GM10266 (cell line): ENCODE measurements at regions not wholly inside any gene's neighbourhood (a gene's known extent, or its start where the extent isn't known, plus 50 kb on each side); places are given as distances from the start of the nearest gene placed in this dataset.

Experiments used
- DNase-seq: peaks from one replicate; pipeline ENCODE4 v3.0.0; 2012; ENCODE audit errors: extremely low spot score
- TF ChIP-seq, protein P1 (sequence below): IDR thresholded peaks from 2 replicates; pipeline ENCODE4 v1.5.1; 2012; ENCODE audit warnings: mild to moderate bottlenecking, low read depth; ENCODE audit not compliant: control insufficient read depth, insufficient read depth; ENCODE audit errors: missing control alignments

- TF ChIP-seq, protein P1, sequence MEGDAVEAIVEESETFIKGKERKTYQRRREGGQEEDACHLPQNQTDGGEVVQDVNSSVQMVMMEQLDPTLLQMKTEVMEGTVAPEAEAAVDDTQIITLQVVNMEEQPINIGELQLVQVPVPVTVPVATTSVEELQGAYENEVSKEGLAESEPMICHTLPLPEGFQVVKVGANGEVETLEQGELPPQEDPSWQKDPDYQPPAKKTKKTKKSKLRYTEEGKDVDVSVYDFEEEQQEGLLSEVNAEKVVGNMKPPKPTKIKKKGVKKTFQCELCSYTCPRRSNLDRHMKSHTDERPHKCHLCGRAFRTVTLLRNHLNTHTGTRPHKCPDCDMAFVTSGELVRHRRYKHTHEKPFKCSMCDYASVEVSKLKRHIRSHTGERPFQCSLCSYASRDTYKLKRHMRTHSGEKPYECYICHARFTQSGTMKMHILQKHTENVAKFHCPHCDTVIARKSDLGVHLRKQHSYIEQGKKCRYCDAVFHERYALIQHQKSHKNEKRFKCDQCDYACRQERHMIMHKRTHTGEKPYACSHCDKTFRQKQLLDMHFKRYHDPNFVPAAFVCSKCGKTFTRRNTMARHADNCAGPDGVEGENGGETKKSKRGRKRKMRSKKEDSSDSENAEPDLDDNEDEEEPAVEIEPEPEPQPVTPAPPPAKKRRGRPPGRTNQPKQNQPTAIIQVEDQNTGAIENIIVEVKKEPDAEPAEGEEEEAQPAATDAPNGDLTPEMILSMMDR: no peak
- DNase-seq: no peak
Measured at GRCh38 chr13:79655509-79655908, 174.6 kb downstream of the NDFIP2 start.

DNA sequence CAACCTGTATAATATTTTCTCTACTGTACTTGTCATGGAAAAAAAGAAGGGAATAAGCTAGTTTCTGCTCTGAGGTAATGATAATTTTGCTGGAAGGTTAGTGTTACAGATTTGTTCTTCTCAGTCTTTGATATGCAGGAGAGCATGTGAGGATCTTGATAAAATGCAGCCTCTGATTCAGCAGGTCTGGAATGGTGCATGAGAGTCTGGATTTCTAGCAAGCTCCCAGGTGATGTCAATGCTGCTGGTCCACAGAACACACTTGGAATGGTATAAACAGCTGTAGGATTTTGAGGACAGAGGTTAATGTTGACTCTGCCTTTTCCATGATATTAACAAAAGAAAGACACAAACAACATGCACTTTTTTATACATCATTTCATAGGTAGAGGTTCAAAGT is 173.6 kb downstream of the NDFIP2 start:
- TF ChIP-seq, protein P1: no peak
- DNase-seq: no peak

GRCh38 chr13:79650688-79651087 is 169.7 kb downstream of the NDFIP2 start:
- TF ChIP-seq, protein P1: no peak
- no peak for DNase-seq

DNA sequence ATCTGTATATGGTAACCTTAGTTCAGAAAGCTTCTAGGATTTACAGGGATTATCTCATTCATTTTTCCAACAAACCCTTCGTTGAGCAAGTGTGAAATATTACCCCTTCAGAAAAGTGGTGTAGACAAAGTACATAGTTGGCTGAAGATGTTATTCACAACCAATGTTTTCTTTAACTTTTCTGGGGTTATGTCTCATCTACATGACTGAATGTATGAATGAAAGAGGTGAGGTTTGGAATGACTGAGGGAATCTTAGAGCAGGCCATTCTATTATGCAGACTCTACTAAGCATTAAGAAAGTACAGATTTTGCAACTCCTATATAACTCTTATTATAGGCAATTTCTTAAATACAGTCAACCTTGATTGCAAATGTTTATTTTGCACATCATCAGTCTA is 167.2 kb downstream of the NDFIP2 start:
- no peak for DNase-seq
- TF ChIP-seq, protein P1: no peak

DNA sequence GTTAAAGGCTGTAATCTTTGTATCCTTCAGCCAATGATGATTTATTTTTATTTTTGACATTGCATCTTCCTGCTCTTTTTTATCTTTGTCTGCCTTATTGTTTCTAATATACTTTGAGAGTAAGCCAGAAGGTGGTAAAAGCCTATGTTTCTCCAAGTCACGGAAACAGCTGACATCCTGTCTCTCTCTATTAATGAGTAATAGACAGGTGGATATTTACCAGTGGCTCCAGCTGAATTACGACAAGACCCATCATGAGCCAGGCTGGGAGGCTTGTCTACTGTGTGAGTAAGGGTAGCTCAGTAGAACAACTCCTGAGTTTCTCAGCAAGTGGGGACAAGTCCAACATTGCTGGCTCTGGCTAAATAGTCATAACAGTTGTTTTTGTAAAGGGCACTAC is 166.6 kb downstream of the NDFIP2 start:
- TF ChIP-seq, protein P1: no peak
- DNase-seq: no peak

DNA sequence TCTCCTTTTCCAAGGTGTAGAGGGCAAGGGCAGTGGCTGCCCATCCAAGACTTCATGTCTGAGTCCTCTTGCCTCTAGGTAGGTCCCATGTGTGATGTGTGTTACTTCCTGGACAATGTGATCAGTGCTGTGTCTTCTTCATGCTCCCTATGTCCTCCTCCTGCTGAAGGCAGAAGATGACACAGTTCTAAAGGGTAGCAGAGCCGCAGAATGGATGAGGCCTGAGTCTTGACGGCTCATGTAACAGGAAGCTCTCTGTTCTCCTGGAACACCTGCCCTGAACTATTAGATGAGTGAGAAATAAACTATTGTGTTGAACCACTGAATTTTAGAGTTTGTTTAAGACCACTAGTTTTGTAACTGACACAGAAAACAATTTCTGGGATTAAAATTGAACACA is 165.9 kb downstream of the NDFIP2 start:
- TF ChIP-seq, protein P1: no peak

DNA sequence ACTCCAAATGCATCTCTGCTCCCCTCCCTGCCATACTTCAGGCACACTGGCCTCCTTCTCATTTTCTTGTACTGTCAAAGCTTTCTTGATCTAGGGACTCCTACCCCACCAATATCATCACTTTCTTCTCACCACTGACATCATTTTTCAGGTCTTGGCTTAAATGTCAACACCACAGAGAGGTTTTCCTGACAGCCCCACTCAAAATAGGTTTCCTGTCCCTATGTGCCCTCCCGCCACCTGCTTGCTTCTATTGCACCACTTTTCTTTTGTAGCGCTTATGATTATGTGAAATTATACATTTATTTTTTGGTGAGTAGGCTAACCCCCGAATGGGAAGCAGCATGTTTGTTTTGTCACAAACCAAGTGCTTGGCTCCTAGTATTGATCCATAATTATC is 164.6 kb downstream of the NDFIP2 start:
- TF ChIP-seq, protein P1: no peak
- DNase-seq: no peak

More for the DNA sequence above, 165.9 kb downstream of the NDFIP2 start:
- DNase-seq: no peak
